Thyroid gland (tissue), 4 donors: ENCODE measurements at regions not wholly inside any gene's neighbourhood (a gene's known extent, or its start where the extent isn't known, plus 50 kb on each side); places are given as distances from the start of the nearest gene placed in this dataset.

Source experiments
- DNase-seq, 2 donors: peaks; one replicate each; pipeline ENCODE4 v3.0.0-alpha.2; 2019
- H3K27ac ChIP-seq, 3 donors: fragments of 200-600 bp; sonication (generic); 1 replicate in 2 of 3; 2 replicates in 1 of 3; pipeline ENCODE4 v1.5.1; 2016 to 2019; ENCODE audit warnings: mild to moderate bottlenecking in 1 of 3, moderate library complexity in 1 of 3
- H3K27me3 ChIP-seq: fragments of 200-600 bp; sonication (generic); one replicate; pipeline ENCODE4 v1.5.1; 2019
- H3K36me3 ChIP-seq, 2 donors: fragments of 200-600 bp; sonication (generic); one replicate each; pipeline ENCODE4 v1.5.1; 2016 to 2019
- H3K4me1 ChIP-seq, 2 donors: fragments of 200-600 bp; sonication (generic); one replicate each; pipeline ENCODE4 v1.5.1; 2017 to 2019
- H3K4me3 ChIP-seq, 3 donors: fragments of 200-600 bp; sonication (generic); replicated peaks in 1 of 3; 1 replicate in 2 of 3; 2 replicates in 1 of 3; pipeline ENCODE4 v1.5.1; 2016; ENCODE audit warnings: mild to moderate bottlenecking in 1 of 3
- H3K9me3 ChIP-seq: fragments of 200-600 bp; sonication (generic); one replicate; pipeline ENCODE4 v1.5.1; 2017
- CTCF ChIP-seq, 6 experiments: fragments of 200-600 bp in 3 of 6; fragments of 450-650 bp in 3 of 6; sonication (generic) in 3 of 6; IDR thresholded peaks; one replicate each; pipeline ENCODE4 v1.5.1; 2016 to 2019; ENCODE audit warnings: antibody characterized with exemption in 6 of 6, mild to moderate bottlenecking in 2 of 6, inconsistent platforms in 1 of 6, moderate library complexity in 1 of 6
- POLR2A ChIP-seq, 2 donors: fragments of 450-650 bp; IDR thresholded peaks; one replicate each; pipeline ENCODE4 v1.6.1; 2017; ENCODE audit warnings: antibody characterized with exemption in 2 of 2, mild to moderate bottlenecking in 2 of 2, moderate library complexity in 1 of 2
- WGBS, 2 donors: methylation state at CpG; one replicate each; pipeline ENCODE4 v1.1.5; 2017; 5-methylcytosine and 5-hydroxymethylcytosine counted together
- intact Hi-C: fragments of 100-400 bp; cut with DNase I; formaldehyde crosslinking; loops from one replicate; pipeline ENCODE4 v1.15.1; 2023

GRCh38 chr15:39066677-39067076, 502.1 kb upstream of the RASGRP1 start:
- 82 to 86% methylated on average over 3 of the region's 3 CpGs for WGBS, 2 donors
- H3K27me3 ChIP-seq: no peaks in the 10 kb centered on the region
- intact Hi-C loops: no loop called here
- no peaks in the 10 kb centered on the region for H3K9me3 ChIP-seq
- H3K27ac ChIP-seq: no peak overlapping the region
- no peaks in the 10 kb centered on the region for H3K36me3 ChIP-seq
- DNase-seq: no peak
- H3K4me3 ChIP-seq: no peak overlapping the region
- no peaks in the 10 kb centered on the region for H3K4me1 ChIP-seq
- TF ChIP-seq POLR2A (IDR thresholded peaks at IDR 0.05) (no peak), CTCF (IDR thresholded peaks at IDR 0.05) (no peak)

- WGBS, 2 donors: 82 to 88% methylated on average over 5 of the region's 5 CpGs
- Histone ChIP-seq H3K27ac (no peak overlapping the region), H3K9me3 (no peaks in the 10 kb centered on the region), H3K4me3 (no peak overlapping the region), H3K27me3 (no peaks in the 10 kb centered on the region), H3K36me3 (no peaks in the 10 kb centered on the region), H3K4me1 (no peaks in the 10 kb centered on the region)
- no peak for DNase-seq
- no peak for TF ChIP-seq CTCF (IDR thresholded peaks at IDR 0.05)
- no peak for TF ChIP-seq POLR2A (IDR thresholded peaks at IDR 0.05)
- intact Hi-C loops: no loop called here
Observed at GRCh38 chr15:39074341-39074985, 506.4 kb upstream of the THBS1 start.

- H3K4me1 ChIP-seq: no peaks in the 10 kb centered on the region
- H3K27ac ChIP-seq: no peak overlapping the region
- TF ChIP-seq POLR2A (IDR thresholded peaks at IDR 0.05) (no peak), CTCF (IDR thresholded peaks at IDR 0.05) (no peak)
- 68 to 79% methylated on average over 3 of the region's 3 CpGs for WGBS, 2 donors
- intact Hi-C loops: no loop called here
- H3K36me3 ChIP-seq: no peaks in the 10 kb centered on the region
- H3K4me3 ChIP-seq: no peak overlapping the region
- no peaks in the 10 kb centered on the region for H3K27me3 ChIP-seq
- no peaks in the 10 kb centered on the region for H3K9me3 ChIP-seq
- no peak for DNase-seq
Observed at GRCh38 chr15:39075311-39075710, 505.6 kb upstream of the THBS1 start.

GRCh38 chr15:39075756-39076341, 505.0 kb upstream of the THBS1 start:
- H3K36me3 ChIP-seq: no peaks in the 10 kb centered on the region
- H3K27ac ChIP-seq: no peak overlapping the region
- intact Hi-C loops: no loop called here
- no peaks in the 10 kb centered on the region for H3K27me3 ChIP-seq
- no peak for DNase-seq
- 82 to 85% methylated on average over 7 of the region's 7 CpGs for WGBS, 2 donors
- no peak overlapping the region for H3K4me3 ChIP-seq
- TF ChIP-seq CTCF (IDR thresholded peaks at IDR 0.05) (no peak), POLR2A (IDR thresholded peaks at IDR 0.05) (no peak)
- H3K9me3 ChIP-seq: no peaks in the 10 kb centered on the region
- H3K4me1 ChIP-seq: no peaks in the 10 kb centered on the region

GRCh38 chr15:39078026-39078425, 502.9 kb upstream of the THBS1 start:
- no peak for DNase-seq
- 97 to 100% methylated on average over 3 of the region's 3 CpGs for WGBS, 2 donors
- Histone ChIP-seq H3K4me1 (no peaks in the 10 kb centered on the region), H3K36me3 (no peaks in the 10 kb centered on the region), H3K27me3 (no peaks in the 10 kb centered on the region), H3K27ac (no peak overlapping the region), H3K9me3 (no peaks in the 10 kb centered on the region), H3K4me3 (no peak overlapping the region)
- intact Hi-C loops: no loop called here
- TF ChIP-seq CTCF (IDR thresholded peaks at IDR 0.05): no peak
- no peak for TF ChIP-seq POLR2A (IDR thresholded peaks at IDR 0.05)
